GM12872 (cell line): ENCODE measurements at regions not wholly inside any gene's neighbourhood (a gene's known extent, or its start where the extent isn't known, plus 50 kb on each side); places are given as distances from the start of the nearest gene placed in this dataset.

Experiments
- TF ChIP-seq, protein P1 (sequence below): IDR thresholded peaks from 3 replicates; pipeline ENCODE4 v1.5.1; 2011; ENCODE audit warnings: low read depth, mild to moderate bottlenecking, low read length, moderate library complexity; ENCODE audit not compliant: insufficient read depth

DNA sequence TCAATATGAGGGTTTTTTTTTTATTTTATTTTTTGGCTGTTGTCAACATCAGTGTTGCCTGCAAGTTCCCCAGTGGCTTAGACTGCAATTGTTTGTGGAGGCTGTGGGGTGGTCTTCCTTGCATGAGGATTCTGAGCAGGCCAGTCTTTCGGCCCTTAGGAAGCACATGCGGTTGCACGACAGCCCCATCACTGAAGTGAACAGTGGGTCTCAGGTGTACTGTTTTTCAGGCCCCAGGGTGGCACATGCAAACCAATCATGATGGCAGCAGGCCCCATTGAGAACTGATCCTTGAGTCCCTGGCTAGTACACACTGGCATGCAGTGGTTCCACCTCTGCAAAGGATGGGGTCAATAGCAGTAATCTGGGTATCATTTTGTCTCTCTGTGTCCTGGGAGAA, 768.7 kb downstream of the EPHA3 start:
- TF ChIP-seq, protein P1, sequence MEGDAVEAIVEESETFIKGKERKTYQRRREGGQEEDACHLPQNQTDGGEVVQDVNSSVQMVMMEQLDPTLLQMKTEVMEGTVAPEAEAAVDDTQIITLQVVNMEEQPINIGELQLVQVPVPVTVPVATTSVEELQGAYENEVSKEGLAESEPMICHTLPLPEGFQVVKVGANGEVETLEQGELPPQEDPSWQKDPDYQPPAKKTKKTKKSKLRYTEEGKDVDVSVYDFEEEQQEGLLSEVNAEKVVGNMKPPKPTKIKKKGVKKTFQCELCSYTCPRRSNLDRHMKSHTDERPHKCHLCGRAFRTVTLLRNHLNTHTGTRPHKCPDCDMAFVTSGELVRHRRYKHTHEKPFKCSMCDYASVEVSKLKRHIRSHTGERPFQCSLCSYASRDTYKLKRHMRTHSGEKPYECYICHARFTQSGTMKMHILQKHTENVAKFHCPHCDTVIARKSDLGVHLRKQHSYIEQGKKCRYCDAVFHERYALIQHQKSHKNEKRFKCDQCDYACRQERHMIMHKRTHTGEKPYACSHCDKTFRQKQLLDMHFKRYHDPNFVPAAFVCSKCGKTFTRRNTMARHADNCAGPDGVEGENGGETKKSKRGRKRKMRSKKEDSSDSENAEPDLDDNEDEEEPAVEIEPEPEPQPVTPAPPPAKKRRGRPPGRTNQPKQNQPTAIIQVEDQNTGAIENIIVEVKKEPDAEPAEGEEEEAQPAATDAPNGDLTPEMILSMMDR, result no peak

DNA sequence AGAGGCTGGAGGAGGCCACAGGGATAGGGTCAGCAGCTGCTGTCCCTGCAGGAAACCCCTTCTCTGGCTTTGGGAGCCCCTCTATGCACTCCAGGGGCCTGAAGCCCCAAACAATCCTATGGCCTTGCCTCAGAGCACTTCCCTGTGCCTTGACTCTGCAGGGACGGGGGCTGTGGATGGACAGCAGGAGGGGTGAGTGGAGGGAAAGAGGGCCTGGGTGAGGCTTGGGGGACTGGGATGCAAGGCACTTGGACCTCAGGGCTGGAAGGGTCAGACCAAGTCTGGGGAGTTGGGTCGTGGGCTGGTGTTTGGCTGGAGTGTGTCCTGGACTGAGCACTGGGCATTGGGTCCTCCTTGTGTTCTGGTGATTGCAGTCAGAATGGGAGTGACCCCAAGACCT, 769.8 kb downstream of the EPHA3 start:
- TF ChIP-seq, protein P1, result no peak

DNA sequence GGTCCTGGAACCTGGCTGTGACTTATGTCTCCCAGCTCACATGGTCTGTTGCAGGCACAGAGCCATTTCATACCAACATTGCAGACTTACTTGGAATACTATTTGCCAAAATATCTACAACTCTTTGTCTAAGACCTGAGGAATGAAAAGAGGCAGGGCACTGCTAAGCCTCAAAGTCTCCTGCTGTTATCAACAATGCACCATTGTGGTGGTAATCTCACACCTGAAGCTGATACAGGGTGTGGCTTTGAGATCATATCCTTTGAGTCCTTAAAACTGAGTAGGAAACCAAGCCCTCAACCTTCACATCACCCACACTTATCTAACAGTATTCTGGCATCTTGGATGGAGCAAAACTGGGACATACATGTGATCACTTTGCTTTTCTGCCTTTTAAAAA, 782.0 kb downstream of the EPHA3 start:
- TF ChIP-seq, protein P1, result no peak

DNA sequence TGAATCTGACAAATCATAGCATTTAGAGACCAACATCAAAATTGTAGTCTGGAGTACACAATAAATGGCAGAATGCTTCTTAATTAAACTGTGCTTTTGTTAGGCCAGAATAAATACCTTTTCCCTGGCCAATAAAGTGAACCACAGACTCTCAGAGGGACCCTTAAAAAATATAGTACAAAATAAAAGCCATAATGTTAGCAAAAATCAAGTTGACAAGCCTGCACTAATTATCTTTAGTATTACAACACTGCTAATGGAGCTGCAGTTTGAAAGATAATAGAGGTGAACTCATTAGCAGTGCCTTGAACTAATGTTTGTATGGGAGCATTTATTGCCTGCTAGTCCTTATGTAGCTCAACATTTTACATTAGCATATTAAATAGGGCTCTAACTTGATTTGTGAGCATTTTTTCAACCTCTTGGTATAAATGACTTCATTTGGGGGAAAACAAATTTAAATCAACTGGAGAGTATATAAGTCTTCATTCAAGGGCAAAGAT, 801.3 kb downstream of the EPHA3 start:
- TF ChIP-seq, protein P1, result no peak

DNA sequence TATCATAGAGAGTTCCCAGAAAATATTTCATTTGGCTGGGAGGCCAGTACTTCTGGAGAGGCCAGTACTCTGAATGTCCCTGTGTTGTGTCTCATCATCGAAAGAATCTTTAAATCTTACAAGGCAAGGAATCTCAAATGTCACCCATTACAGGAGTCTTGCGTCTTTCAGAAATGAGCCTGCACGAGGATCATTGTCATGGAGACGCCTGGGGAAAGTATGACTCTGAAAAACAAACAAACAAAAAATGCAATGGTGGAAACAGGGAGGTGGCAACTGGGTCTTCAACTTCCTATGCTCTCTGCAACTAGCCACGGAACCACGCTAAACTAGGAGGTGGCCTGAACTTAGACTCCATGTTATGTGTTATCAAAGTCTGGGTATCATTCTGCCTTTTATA, 804.6 kb downstream of the EPHA3 start:
- TF ChIP-seq, protein P1, result no peak

DNA sequence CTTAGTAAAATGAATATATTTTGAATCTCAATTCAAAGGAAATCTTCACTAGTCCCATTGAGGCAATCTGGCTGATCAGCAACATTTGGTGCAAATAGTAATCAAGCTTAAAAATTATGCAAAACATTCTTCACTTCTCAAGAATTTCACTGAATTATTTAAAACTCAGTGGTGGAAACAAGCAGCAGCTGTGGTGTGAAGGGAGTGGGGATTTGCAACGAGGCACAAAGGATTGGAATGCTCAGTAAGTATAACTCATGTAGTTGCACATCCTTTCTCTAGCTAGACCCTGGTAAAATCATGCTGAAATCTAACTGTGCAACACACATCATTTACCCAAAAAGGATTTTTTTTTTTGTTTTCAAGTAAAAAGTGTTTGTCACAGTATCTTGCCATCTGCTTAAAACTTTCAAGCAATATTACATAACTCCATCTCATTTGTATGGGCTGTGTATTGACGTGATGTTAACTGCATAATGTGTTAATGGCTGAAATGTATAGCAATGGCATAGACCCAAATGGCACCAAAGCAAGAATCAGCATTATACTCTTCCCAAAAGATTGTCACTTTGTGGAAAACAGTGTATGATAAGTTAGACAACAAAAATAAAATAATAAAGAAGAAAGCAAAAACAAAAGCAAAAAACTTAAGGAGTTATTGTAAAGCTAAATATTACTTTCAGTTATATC, 816.6 kb downstream of the EPHA3 start:
- TF ChIP-seq, protein P1, result no peak

DNA sequence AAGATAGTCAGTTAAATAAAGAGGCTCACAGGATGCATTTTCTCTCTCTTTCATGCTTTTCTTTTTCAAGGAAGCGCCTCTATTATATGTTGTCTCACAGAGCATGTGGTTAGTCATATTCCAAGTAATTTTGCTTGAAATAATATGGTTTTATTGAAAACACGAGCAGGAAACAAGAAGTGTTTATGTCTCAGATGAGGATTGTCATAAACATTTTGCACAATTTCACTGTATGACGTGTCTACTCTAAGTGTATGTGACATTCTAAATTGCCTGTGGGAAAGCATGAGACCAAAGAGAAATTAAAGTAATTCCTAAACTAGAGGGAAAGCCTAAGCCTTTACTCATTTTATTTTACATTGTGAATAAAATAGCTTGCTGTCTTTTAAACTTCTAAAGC, 818.6 kb downstream of the EPHA3 start:
- TF ChIP-seq, protein P1, result no peak
